ENCODE measurements at regions not wholly inside any gene's neighbourhood (a gene's known extent, or its start where the extent isn't known, plus 50 kb on each side); places are given as distances from the start of the nearest gene placed in this dataset.

- TF ChIP-seq POLR2A (IDR thresholded peaks at IDR 0.05; ENCODE audit: low read depth), result no peak
- TF ChIP-seq, protein P1, sequence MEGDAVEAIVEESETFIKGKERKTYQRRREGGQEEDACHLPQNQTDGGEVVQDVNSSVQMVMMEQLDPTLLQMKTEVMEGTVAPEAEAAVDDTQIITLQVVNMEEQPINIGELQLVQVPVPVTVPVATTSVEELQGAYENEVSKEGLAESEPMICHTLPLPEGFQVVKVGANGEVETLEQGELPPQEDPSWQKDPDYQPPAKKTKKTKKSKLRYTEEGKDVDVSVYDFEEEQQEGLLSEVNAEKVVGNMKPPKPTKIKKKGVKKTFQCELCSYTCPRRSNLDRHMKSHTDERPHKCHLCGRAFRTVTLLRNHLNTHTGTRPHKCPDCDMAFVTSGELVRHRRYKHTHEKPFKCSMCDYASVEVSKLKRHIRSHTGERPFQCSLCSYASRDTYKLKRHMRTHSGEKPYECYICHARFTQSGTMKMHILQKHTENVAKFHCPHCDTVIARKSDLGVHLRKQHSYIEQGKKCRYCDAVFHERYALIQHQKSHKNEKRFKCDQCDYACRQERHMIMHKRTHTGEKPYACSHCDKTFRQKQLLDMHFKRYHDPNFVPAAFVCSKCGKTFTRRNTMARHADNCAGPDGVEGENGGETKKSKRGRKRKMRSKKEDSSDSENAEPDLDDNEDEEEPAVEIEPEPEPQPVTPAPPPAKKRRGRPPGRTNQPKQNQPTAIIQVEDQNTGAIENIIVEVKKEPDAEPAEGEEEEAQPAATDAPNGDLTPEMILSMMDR (IDR thresholded peaks at IDR 0.05), result no peak
These were observed 326.4 kb upstream of the TARS1 start for GRCh38 chr5:33114361-33114760.

Data from esophagus muscularis mucosa (tissue), 3 donors.